ENCODE measurements at regions not wholly inside any gene's neighbourhood (a gene's known extent, or its start where the extent isn't known, plus 50 kb on each side); places are given as distances from the start of the nearest gene placed in this dataset.

GRCh38 chr12:127552838-127553237, 714.1 kb upstream of the TMEM132C start:
- TF ChIP-seq CTCF (IDR thresholded peaks at IDR 0.05; ENCODE audit: extremely low read depth in 1 of 2, insufficient read depth in 1 of 2, low read depth in 1 of 2, low read length in 2 of 2) (no peak), POLR2AphosphoS5 (IDR thresholded peaks at IDR 0.05; ENCODE audit: insufficient read depth, low read depth, low read length) (no peak), EZH2 (IDR thresholded peaks at IDR 0.05; ENCODE audit: borderline replicate concordance, low read depth, low read length, severe bottlenecking) (no peak), POLR2A (IDR thresholded peaks at IDR 0.05; ENCODE audit: low read depth, low read length) (no peak), MYC (IDR thresholded peaks at IDR 0.05; ENCODE audit: low read depth, low read length) (no peak), FOS (IDR thresholded peaks at IDR 0.05; ENCODE audit: borderline replicate concordance, insufficient read depth, low read length) (no peak)
- TF ChIP-seq, protein P1, sequence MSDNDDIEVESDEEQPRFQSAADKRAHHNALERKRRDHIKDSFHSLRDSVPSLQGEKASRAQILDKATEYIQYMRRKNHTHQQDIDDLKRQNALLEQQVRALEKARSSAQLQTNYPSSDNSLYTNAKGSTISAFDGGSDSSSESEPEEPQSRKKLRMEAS (IDR thresholded peaks at IDR 0.05; ENCODE audit: insufficient read depth, insufficient read length) = no peak

All from endothelial cell of umbilical vein (primary cell).